Prostate gland (tissue), 2 donors: ENCODE measurements at regions not wholly inside any gene's neighbourhood (a gene's known extent, or its start where the extent isn't known, plus 50 kb on each side); places are given as distances from the start of the nearest gene placed in this dataset.

ENCODE experiments used
- DNase-seq: peaks from one replicate; pipeline ENCODE4 v3.0.0-alpha.2; 2019; ENCODE audit warnings: low spot score
- H3K27ac ChIP-seq, 2 donors: fragments of 200-600 bp; sonication (generic); 2 replicates each; pipeline ENCODE4 v1.5.1; 2017 to 2019
- H3K27me3 ChIP-seq: fragments of 200-600 bp; sonication (generic); replicated peaks from 2 replicates; pipeline ENCODE4 v1.5.1; 2019; ENCODE audit not compliant: insufficient read depth
- H3K36me3 ChIP-seq, 2 donors: fragments of 200-600 bp; sonication (generic); 1 replicate in 1 of 2; 2 replicates in 1 of 2; pipeline versions ENCODE4 v1.5.1 to v1.8.1; 2017 to 2019
- H3K4me1 ChIP-seq: fragments of 200-600 bp; sonication (generic); replicated peaks from 2 replicates; pipeline ENCODE4 v1.5.1; 2019
- H3K4me3 ChIP-seq, 2 donors: fragments of 200-600 bp; sonication (generic); 2 replicates each; pipeline ENCODE4 v1.5.1; 2017 to 2019
- H3K9me3 ChIP-seq: fragments of 200-600 bp; sonication (generic); 2 replicates; pipeline ENCODE4 v1.5.1; 2017
- CTCF ChIP-seq, 4 experiments: fragments of 200-600 bp in 2 of 4; fragments of 450-650 bp in 2 of 4; sonication (generic) in 2 of 4; IDR thresholded peaks; 1 replicate in 3 of 4; 2 replicates in 1 of 4; pipeline ENCODE4 v1.5.1; 2016 to 2019; ENCODE audit warnings: antibody characterized with exemption in 4 of 4, mild to moderate bottlenecking in 2 of 4, moderate library complexity in 2 of 4
- POLR2A ChIP-seq: fragments of 450-650 bp; IDR thresholded peaks from one replicate; pipeline ENCODE4 v1.6.1; 2016; ENCODE audit warnings: antibody characterized with exemption, mild to moderate bottlenecking
- POLR2AphosphoS5 ChIP-seq: sonication (generic); formaldehyde crosslinking; IDR thresholded peaks from one replicate; pipeline ENCODE4 v1.6.1; 2017; ENCODE audit warnings: antibody characterized with exemption
- WGBS: methylation state at CpG from one replicate; pipeline ENCODE4 v1.1.5; 2018; 5-methylcytosine and 5-hydroxymethylcytosine counted together
- intact Hi-C: fragments of 100-400 bp; cut with DNase I; formaldehyde crosslinking; loops from one replicate; pipeline ENCODE4 v1.14.2; 2022

GRCh38 chr4:181711387-181711786 is 531.8 kb upstream of the TENM3 start:
- WGBS, result 58% methylated on average over 1 of the region's 1 CpG
- Histone ChIP-seq H3K27ac (no peak overlapping the region), H3K4me3 (no peak overlapping the region), H3K27me3 (no peaks in the 10 kb centered on the region), H3K9me3 (no peaks in the 10 kb centered on the region), H3K36me3 (no peaks in the 10 kb centered on the region), H3K4me1 (no peaks in the 10 kb centered on the region)
- DNase-seq, result no peak
- TF ChIP-seq POLR2AphosphoS5, result no peak
- TF ChIP-seq POLR2A, result no peak
- TF ChIP-seq CTCF (IDR thresholded peaks at IDR 0.05), result no peak
- intact Hi-C loops, result no loop called here

- 67% methylated on average over 5 of the region's 5 CpGs for WGBS
- H3K9me3 ChIP-seq, result no peaks in the 10 kb centered on the region
- no peak overlapping the region for H3K27ac ChIP-seq
- no peaks in the 10 kb centered on the region for H3K27me3 ChIP-seq
- TF ChIP-seq CTCF (IDR thresholded peaks at IDR 0.05) (no peak), POLR2A (no peak), POLR2AphosphoS5 (no peak)
- intact Hi-C loops, result no loop called here
- H3K4me1 ChIP-seq, result no peaks in the 10 kb centered on the region
- DNase-seq, result no peak
- H3K36me3 ChIP-seq, result no peaks in the 10 kb centered on the region
- H3K4me3 ChIP-seq, result no peak overlapping the region
These were observed 514.8 kb upstream of the TENM3 start for GRCh38 chr4:181728305-181728966.

- intact Hi-C loops, result no loop called here
- Histone ChIP-seq H3K27me3 (no peaks in the 10 kb centered on the region), H3K4me3 (no peak overlapping the region), H3K36me3 (no peaks in the 10 kb centered on the region), H3K4me1 (no peaks in the 10 kb centered on the region), H3K9me3 (no peaks in the 10 kb centered on the region), H3K27ac (no peak overlapping the region)
- WGBS, result 95% methylated on average over 1 of the region's 1 CpG
- TF ChIP-seq CTCF (IDR thresholded peaks at IDR 0.05) (no peak), POLR2A (no peak), POLR2AphosphoS5 (no peak)
- no peak for DNase-seq
These were observed 511.3 kb upstream of the TENM3 start for GRCh38 chr4:181731900-181732299.

DNA sequence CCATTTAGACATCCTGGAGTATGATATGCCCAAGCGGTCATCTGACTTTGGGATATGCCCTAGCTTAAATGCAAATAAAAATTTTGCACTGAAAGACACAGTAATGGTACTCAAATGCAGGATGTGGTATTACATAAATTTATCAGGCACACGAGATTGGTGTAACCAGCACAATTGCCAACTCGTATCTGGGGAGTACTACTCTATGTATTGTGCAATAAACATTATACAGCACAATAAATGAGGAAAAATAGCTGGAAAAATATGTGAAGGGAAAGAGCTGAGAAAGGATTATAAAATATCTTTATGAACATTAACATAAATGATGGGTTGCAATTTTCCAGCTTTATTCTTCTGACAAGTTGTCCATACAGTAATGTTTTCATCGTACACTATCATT is 505.5 kb upstream of the TENM3 start:
- Histone ChIP-seq H3K27me3 (no peaks in the 10 kb centered on the region), H3K4me1 (no peaks in the 10 kb centered on the region), H3K27ac (no peak overlapping the region), H3K4me3 (no peak overlapping the region), H3K9me3 (no peaks in the 10 kb centered on the region), H3K36me3 (no peaks in the 10 kb centered on the region)
- no peak for DNase-seq
- intact Hi-C loops, result no loop called here
- no peak for TF ChIP-seq POLR2A
- TF ChIP-seq POLR2AphosphoS5, result no peak
- no peak for TF ChIP-seq CTCF (IDR thresholded peaks at IDR 0.05)
- WGBS, result 62% methylated on average over 4 of the region's 4 CpGs

DNA sequence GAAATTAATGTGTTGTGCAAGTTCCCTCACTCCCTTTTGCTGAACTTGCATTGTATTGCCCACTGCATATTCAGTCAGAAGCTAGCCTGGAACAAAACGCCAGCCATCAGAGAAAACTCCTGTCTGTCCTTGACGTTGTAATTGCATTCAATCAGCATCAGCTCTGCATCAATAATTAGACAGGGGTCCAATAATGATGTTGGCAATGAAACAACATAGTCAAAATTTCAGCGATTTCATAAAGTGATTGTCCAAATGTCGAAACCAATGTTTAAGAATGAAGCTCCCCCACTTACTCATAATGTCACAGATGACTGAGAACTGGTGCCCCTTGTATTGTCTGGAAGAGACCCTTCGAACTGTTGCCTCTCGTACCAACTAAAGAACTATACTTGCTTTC is 504.2 kb upstream of the TENM3 start:
- Histone ChIP-seq H3K27me3 (no peaks in the 10 kb centered on the region), H3K27ac (no peak overlapping the region), H3K36me3 (no peaks in the 10 kb centered on the region), H3K4me3 (no peak overlapping the region), H3K9me3 (no peaks in the 10 kb centered on the region), H3K4me1 (no peaks in the 10 kb centered on the region)
- intact Hi-C loops, result no loop called here
- TF ChIP-seq POLR2AphosphoS5, result no peak
- TF ChIP-seq POLR2A, result no peak
- no peak for TF ChIP-seq CTCF (IDR thresholded peaks at IDR 0.05)
- no peak for DNase-seq
- WGBS, result 77% methylated on average over 6 of the region's 6 CpGs
